Esophagus squamous epithelium (tissue), 5 donors: ENCODE measurements at regions not wholly inside any gene's neighbourhood (a gene's known extent, or its start where the extent isn't known, plus 50 kb on each side); places are given as distances from the start of the nearest gene placed in this dataset.

Source experiments
- DNase-seq: peaks from one replicate; lab custom pipeline; 2025; lab: John Stamatoyannopoulos, UW
- H3K27ac ChIP-seq, 4 donors: fragments of 200-600 bp; sonication (generic); one replicate each; pipeline ENCODE4 v1.5.1; 2016 to 2019; ENCODE audit warnings: mild to moderate bottlenecking in 1 of 4
- H3K27me3 ChIP-seq, 4 donors: fragments of 200-600 bp; sonication (generic); 1 replicate in 3 of 4; 2 replicates in 1 of 4; pipeline versions ENCODE4 v1.5.1 to v1.6.0; 2017 to 2021; ENCODE audit warnings: antibody characterized with exemption in 1 of 4
- H3K36me3 ChIP-seq, 3 donors: fragments of 200-600 bp; sonication (generic); one replicate each; pipeline ENCODE4 v1.5.1; 2016 to 2019
- H3K4me1 ChIP-seq, 3 donors: fragments of 200-600 bp; sonication (generic); one replicate each; pipeline ENCODE4 v1.5.1; 2017 to 2019
- H3K4me3 ChIP-seq, 4 donors: fragments of 200-600 bp; sonication (generic); 1 replicate in 3 of 4; 2 replicates in 1 of 4; pipeline ENCODE4 v1.5.1; 2016 to 2019; ENCODE audit warnings: mild to moderate bottlenecking in 2 of 4, moderate library complexity in 1 of 4
- H3K9me3 ChIP-seq, 3 donors: fragments of 200-600 bp; sonication (generic); one replicate each; pipeline ENCODE4 v1.5.1; 2016 to 2019
- CTCF ChIP-seq, 6 experiments: fragments of 450-650 bp in 4 of 6; fragments of 200-600 bp in 2 of 6; sonication (generic) in 2 of 6; IDR thresholded peaks; one replicate each; pipeline ENCODE4 v1.5.1; 2016 to 2019; ENCODE audit warnings: antibody characterized with exemption in 6 of 6, mild to moderate bottlenecking in 4 of 6, moderate library complexity in 4 of 6
- POLR2A ChIP-seq, 4 donors: fragments of 450-650 bp; IDR thresholded peaks; one replicate each; pipeline ENCODE4 v1.6.1; 2017; ENCODE audit warnings: antibody characterized with exemption in 4 of 4, mild to moderate bottlenecking in 4 of 4, moderate library complexity in 3 of 4
- WGBS, 2 donors: methylation state at CpG; one replicate each; pipeline ENCODE4 v1.1.5; 2018; 5-methylcytosine and 5-hydroxymethylcytosine counted together
- intact Hi-C: fragments of 100-400 bp; cut with DNase I; formaldehyde crosslinking; loops from one replicate; pipeline ENCODE4 v1.15.0; 2022
- donor health status: DM: yes; HTN: yes; CAD: no.

GRCh38 chr2:181307203-181307991 is 149.8 kb upstream of the ITGA4 start:
- Histone ChIP-seq H3K9me3 (no peaks in the 10 kb centered on the region), H3K4me1 (peaks cover 0 to 8% (median 3%) of the 10 kb centered on the region in 3 donors), H3K27me3 (no peaks in the 10 kb centered on the region), H3K36me3 (no peaks in the 10 kb centered on the region), H3K27ac (peak overlapping the region in 3 of 4 donors; percentile 37 to 64 (median 44)), H3K4me3 (no peak overlapping the region)
- TF ChIP-seq POLR2A (IDR thresholded peaks at IDR 0.05) (no peak), CTCF (IDR thresholded peaks at IDR 0.05) (no peak)
- intact Hi-C loops: no loop called here
- DNase-seq: no peak
- 63 to 68% methylated on average over 7 of the region's 7 CpGs for WGBS, 2 donors

GRCh38 chr2:181308766-181309515 is 148.2 kb upstream of the ITGA4 start:
- intact Hi-C loops: no loop called here
- TF ChIP-seq CTCF (IDR thresholded peaks at IDR 0.05): no peak
- TF ChIP-seq POLR2A (IDR thresholded peaks at IDR 0.05): no peak
- H3K27ac ChIP-seq: peak overlapping the region in 3 of 4 donors; percentile 44 to 63 (median 44)

GRCh38 chr2:181309586-181309985 is 147.6 kb upstream of the ITGA4 start:
- Histone ChIP-seq H3K4me1 (peaks cover 0 to 8% (median 3%) of the 10 kb centered on the region in 3 donors), H3K36me3 (no peaks in the 10 kb centered on the region), H3K4me3 (peak overlapping the region in 1 of 4 donors; percentile 15), H3K27ac (peak overlapping the region in 3 of 4 donors; percentile 44 to 63 (median 44)), H3K27me3 (no peaks in the 10 kb centered on the region), H3K9me3 (no peaks in the 10 kb centered on the region)
- intact Hi-C loops: no loop called here
- TF ChIP-seq CTCF (IDR thresholded peaks at IDR 0.05): no peak
- no peak for TF ChIP-seq POLR2A (IDR thresholded peaks at IDR 0.05)
- 58 to 63% methylated on average over 4 of the region's 4 CpGs for WGBS, 2 donors
- DNase-seq: no peak

More at GRCh38 chr2:181308766-181309515, 148.2 kb upstream of the ITGA4 start:
- Histone ChIP-seq H3K27me3 (no peaks in the 10 kb centered on the region), H3K9me3 (no peaks in the 10 kb centered on the region), H3K4me1 (peaks cover 0 to 8% (median 3%) of the 10 kb centered on the region in 3 donors), H3K36me3 (no peaks in the 10 kb centered on the region), H3K4me3 (peak overlapping the region in 1 of 4 donors; percentile 15)
- 53 to 65% methylated on average over 5 of the region's 5 CpGs for WGBS, 2 donors
- DNase-seq: no peak

GRCh38 chr2:181310967-181311366 is 146.2 kb upstream of the ITGA4 start:
- H3K4me3 ChIP-seq: no peak overlapping the region
- 100% methylated on average over 1 of the region's 1 CpG for WGBS, 2 donors
- H3K27me3 ChIP-seq: no peaks in the 10 kb centered on the region
- TF ChIP-seq CTCF (IDR thresholded peaks at IDR 0.05) (no peak), POLR2A (IDR thresholded peaks at IDR 0.05) (no peak)
- DNase-seq: no peak
- no peaks in the 10 kb centered on the region for H3K9me3 ChIP-seq
- intact Hi-C loops: no loop called here
- H3K36me3 ChIP-seq: no peaks in the 10 kb centered on the region
- no peak overlapping the region for H3K27ac ChIP-seq
- H3K4me1 ChIP-seq: peaks cover 0 to 3% (median 0%) of the 10 kb centered on the region in 3 donors

GRCh38 chr2:181311837-181312236 is 145.3 kb upstream of the ITGA4 start:
- DNase-seq: no peak
- intact Hi-C loops: no loop called here
- TF ChIP-seq POLR2A (IDR thresholded peaks at IDR 0.05): no peak
- no peak for TF ChIP-seq CTCF (IDR thresholded peaks at IDR 0.05)
- Histone ChIP-seq H3K4me3 (no peak overlapping the region), H3K36me3 (no peaks in the 10 kb centered on the region), H3K9me3 (no peaks in the 10 kb centered on the region), H3K4me1 (no peaks in the 10 kb centered on the region), H3K27ac (peak overlapping the region in 1 of 4 donors; percentile 2), H3K27me3 (no peaks in the 10 kb centered on the region)
- 62 to 71% methylated on average over 4 of the region's 4 CpGs for WGBS, 2 donors
